Sigmoid colon (tissue), 6 donors: ENCODE measurements at regions not wholly inside any gene's neighbourhood (a gene's known extent, or its start where the extent isn't known, plus 50 kb on each side); places are given as distances from the start of the nearest gene placed in this dataset.

Experiments
- DNase-seq: peaks from one replicate; pipeline ENCODE4 v3.0.0-alpha.2; 2019
- H3K27ac ChIP-seq, 4 donors: fragments of 200-600 bp; sonication (generic); one replicate each; pipeline ENCODE4 v1.5.1; 2016 to 2019; ENCODE audit warnings: mild to moderate bottlenecking in 1 of 4
- H3K27me3 ChIP-seq, 3 donors: fragments of 200-600 bp; sonication (generic); one replicate each; pipeline ENCODE4 v1.5.1; 2019; ENCODE audit warnings: mild to moderate bottlenecking in 1 of 3
- H3K36me3 ChIP-seq, 4 donors: fragments of 200-600 bp; sonication (generic); one replicate each; pipeline ENCODE4 v1.5.1; 2016 to 2019
- H3K4me1 ChIP-seq, 4 donors: fragments of 200-600 bp; sonication (generic); one replicate each; pipeline ENCODE4 v1.5.1; 2017 to 2019
- H3K4me3 ChIP-seq, 4 donors: fragments of 200-600 bp; sonication (generic); one replicate each; pipeline ENCODE4 v1.5.1; 2017 to 2019; ENCODE audit warnings: mild to moderate bottlenecking in 2 of 4, moderate library complexity in 1 of 4
- H3K9me3 ChIP-seq, 4 donors: fragments of 200-600 bp in 3 of 4; sonication (generic) in 3 of 4; one replicate each; pipeline versions ENCODE4 v1.5.1 to v1.6.1; 2013 to 2019
- CTCF ChIP-seq, 4 experiments: fragments of 450-650 bp in 3 of 4; fragments of 200-600 bp in 1 of 4; IDR thresholded peaks; one replicate each; pipeline ENCODE4 v1.5.1; 2016 to 2019; ENCODE audit warnings: antibody characterized with exemption in 4 of 4, mild to moderate bottlenecking in 3 of 4, moderate library complexity in 2 of 4
- EP300 ChIP-seq, 4 donors: sonication (generic); formaldehyde crosslinking; IDR thresholded peaks; one replicate each; pipeline ENCODE4 v1.6.1; 2017; ENCODE audit warnings: antibody characterized with exemption in 4 of 4
- POLR2A ChIP-seq, 2 donors: fragments of 450-650 bp; IDR thresholded peaks; one replicate each; pipeline ENCODE4 v1.6.1; 2016; ENCODE audit warnings: antibody characterized with exemption in 2 of 2, mild to moderate bottlenecking in 2 of 2, moderate library complexity in 2 of 2
- POLR2AphosphoS5 ChIP-seq, 4 donors: sonication (generic); formaldehyde crosslinking; IDR thresholded peaks; one replicate each; pipeline ENCODE4 v1.6.1; 2017; ENCODE audit warnings: antibody characterized with exemption in 4 of 4
- WGBS, 2 donors: extraction: QIAGEN DNeasy Blood & Tissue Kit; methylation state at CpG; one replicate each; pipeline ENCODE4 v1.1.7; 2013; 5-methylcytosine and 5-hydroxymethylcytosine counted together
- intact Hi-C: fragments of 100-400 bp; cut with DNase I; formaldehyde crosslinking; loops from one replicate; pipeline ENCODE4 v1.15.1; 2023
- donor health status: healthy with polysubstance abuse.
- donor health status: healthy.

GRCh38 chrX:40260146-40260747 lies 162.5 kb upstream of the BCOR start:
- Histone ChIP-seq H3K4me3 (no peak overlapping the region), H3K27ac (no peak overlapping the region), H3K36me3 (no peaks in the 10 kb centered on the region), H3K9me3 (no peaks in the 10 kb centered on the region), H3K4me1 (no peaks in the 10 kb centered on the region), H3K27me3 (no peaks in the 10 kb centered on the region)
- 84 to 90% methylated on average over 14 of the region's 14 CpGs for WGBS, 2 donors
- TF ChIP-seq POLR2A (IDR thresholded peaks at IDR 0.05) (no peak), POLR2AphosphoS5 (IDR thresholded peaks at IDR 0.05) (no peak), CTCF (IDR thresholded peaks at IDR 0.05) (no peak), EP300 (IDR thresholded peaks at IDR 0.05) (no peak)
- intact Hi-C loops: loop anchor here (10.0 kb wide), 2 partner anchors 165 to 195 kb away; partner anchors contain the start of gene BCOR
- DNase-seq: no peak

- intact Hi-C loops: no loop called here
- H3K4me1 ChIP-seq: no peaks in the 10 kb centered on the region
- no peak overlapping the region for H3K27ac ChIP-seq
- no peaks in the 10 kb centered on the region for H3K27me3 ChIP-seq
- H3K4me3 ChIP-seq: no peak overlapping the region
- H3K9me3 ChIP-seq: no peaks in the 10 kb centered on the region
- no peak for TF ChIP-seq EP300 (IDR thresholded peaks at IDR 0.05)
- TF ChIP-seq CTCF (IDR thresholded peaks at IDR 0.05): no peak
- TF ChIP-seq POLR2A (IDR thresholded peaks at IDR 0.05): no peak
- no peak for TF ChIP-seq POLR2AphosphoS5 (IDR thresholded peaks at IDR 0.05)
- WGBS, 2 donors: 84 to 91% methylated on average over 6 of the region's 6 CpGs
- H3K36me3 ChIP-seq: no peaks in the 10 kb centered on the region
- no peak for DNase-seq
These were observed 161.2 kb upstream of the BCOR start for GRCh38 chrX:40258909-40259308.

- WGBS, 2 donors: 90 to 94% methylated on average over 5 of the region's 5 CpGs
- intact Hi-C loops: no loop called here
These were observed 156.0 kb upstream of the BCOR start for GRCh38 chrX:40253771-40254170.

GRCh38 chrX:40249582-40249981 lies 151.8 kb upstream of the BCOR start:
- DNase-seq: no peak
- intact Hi-C loops: no loop called here
- no peak for TF ChIP-seq POLR2A (IDR thresholded peaks at IDR 0.05)
- TF ChIP-seq EP300 (IDR thresholded peaks at IDR 0.05): no peak
- no peak for TF ChIP-seq POLR2AphosphoS5 (IDR thresholded peaks at IDR 0.05)
- TF ChIP-seq CTCF (IDR thresholded peaks at IDR 0.05): no peak
- WGBS, 2 donors: 87 to 94% methylated on average over 5 of the region's 5 CpGs
- Histone ChIP-seq H3K27me3 (no peaks in the 10 kb centered on the region), H3K9me3 (no peaks in the 10 kb centered on the region), H3K36me3 (no peaks in the 10 kb centered on the region), H3K4me3 (no peak overlapping the region), H3K27ac (no peak overlapping the region), H3K4me1 (peaks cover 0 to 5% (median 0%) of the 10 kb centered on the region in 4 donors)

More at GRCh38 chrX:40253771-40254170, 156.0 kb upstream of the BCOR start:
- H3K9me3 ChIP-seq: no peaks in the 10 kb centered on the region
- no peaks in the 10 kb centered on the region for H3K36me3 ChIP-seq
- TF ChIP-seq EP300 (IDR thresholded peaks at IDR 0.05): no peak
- no peak for TF ChIP-seq CTCF (IDR thresholded peaks at IDR 0.05)
- no peak for TF ChIP-seq POLR2A (IDR thresholded peaks at IDR 0.05)
- TF ChIP-seq POLR2AphosphoS5 (IDR thresholded peaks at IDR 0.05): no peak
- H3K4me1 ChIP-seq: no peaks in the 10 kb centered on the region
- H3K27ac ChIP-seq: no peak overlapping the region
- H3K4me3 ChIP-seq: no peak overlapping the region
- no peak for DNase-seq
- no peaks in the 10 kb centered on the region for H3K27me3 ChIP-seq

GRCh38 chrX:40248822-40249221 lies 151.1 kb upstream of the BCOR start:
- Histone ChIP-seq H3K4me3 (no peak overlapping the region), H3K4me1 (peaks cover 0 to 9% (median 0%) of the 10 kb centered on the region in 4 donors), H3K9me3 (no peaks in the 10 kb centered on the region), H3K27me3 (no peaks in the 10 kb centered on the region), H3K27ac (no peak overlapping the region), H3K36me3 (no peaks in the 10 kb centered on the region)
- 45 to 61% methylated on average over 9 of the region's 9 CpGs for WGBS, 2 donors
- TF ChIP-seq POLR2A (IDR thresholded peaks at IDR 0.05): no peak
- no peak for TF ChIP-seq EP300 (IDR thresholded peaks at IDR 0.05)
- no peak for TF ChIP-seq POLR2AphosphoS5 (IDR thresholded peaks at IDR 0.05)
- TF ChIP-seq CTCF (IDR thresholded peaks at IDR 0.05): no peak
- intact Hi-C loops: no loop called here
- DNase-seq: no peak
